NCI-H1105 (cell line): ENCODE measurements at regions not wholly inside any gene's neighbourhood (a gene's known extent, or its start where the extent isn't known, plus 50 kb on each side); places are given as distances from the start of the nearest gene placed in this dataset.
"Not testable (repeated sequence)": the region's sequence is repeated elsewhere in the genome, so short reads cannot be mapped to it uniquely, and the experiment has no call there.

Experiments used
- DNase-seq: peaks from one replicate; lab custom pipeline; 2025; lab: John Stamatoyannopoulos, UW

- no peak for DNase-seq
Measured at GRCh38 chr3:106317141-106318055, 448.6 kb upstream of the CBLB start.

GRCh38 chr3:106321438-106321837 is 452.6 kb upstream of the CBLB start:
- DNase-seq, result not testable (repeated sequence)

GRCh38 chr3:106323586-106323985 is 454.8 kb upstream of the CBLB start:
- no peak for DNase-seq

- DNase-seq, result no peak
Measured at GRCh38 chr3:106326941-106327695, 458.3 kb upstream of the CBLB start.

- DNase-seq, result no peak
Measured at GRCh38 chr3:106327696-106328025, 458.8 kb upstream of the CBLB start.

GRCh38 chr3:106328224-106328623 is 459.4 kb upstream of the CBLB start:
- DNase-seq, result no peak

GRCh38 chr3:106329521-106329920 is 460.7 kb upstream of the CBLB start:
- DNase-seq, result no peak

- DNase-seq, result no peak
Measured at GRCh38 chr3:106331636-106332035, 462.8 kb upstream of the CBLB start.

GRCh38 chr3:106332129-106332528 is 463.3 kb upstream of the CBLB start:
- DNase-seq, result no peak

GRCh38 chr3:106332884-106333283 is 464.1 kb upstream of the CBLB start:
- no peak for DNase-seq

- DNase-seq, result no peak
Measured at GRCh38 chr3:106333911-106334618, 465.3 kb upstream of the CBLB start.

- no peak for DNase-seq
Measured at GRCh38 chr3:106336619-106337018, 467.8 kb upstream of the CBLB start.

- DNase-seq, result no peak
Measured at GRCh38 chr3:106337116-106337515, 468.3 kb upstream of the CBLB start.

GRCh38 chr3:106338582-106339214 is 469.9 kb upstream of the CBLB start:
- DNase-seq, result no peak

- no peak for DNase-seq
Measured at GRCh38 chr3:106339551-106339950, 470.7 kb upstream of the CBLB start.

GRCh38 chr3:106341087-106341486 is 472.3 kb upstream of the CBLB start:
- no peak for DNase-seq

- DNase-seq, result no peak
Measured at GRCh38 chr3:106341586-106342162, 472.9 kb upstream of the CBLB start.

- DNase-seq, result no peak
Measured at GRCh38 chr3:106342386-106342785, 473.6 kb upstream of the CBLB start.

- DNase-seq, result no peak
Measured at GRCh38 chr3:106343811-106344210, 475.0 kb upstream of the CBLB start.

GRCh38 chr3:106345353-106346027 is 476.7 kb upstream of the CBLB start:
- no peak for DNase-seq

GRCh38 chr3:106347350-106347749 is 478.5 kb upstream of the CBLB start:
- no peak for DNase-seq
